VCaP (cell line): ENCODE measurements at regions not wholly inside any gene's neighbourhood (a gene's known extent, or its start where the extent isn't known, plus 50 kb on each side); places are given as distances from the start of the nearest gene placed in this dataset.

ENCODE experiments used
- H3K27ac ChIP-seq: fragments of 450-650 bp; 2 replicates; pipeline ENCODE4 v1.5.1; 2017
- CTCF ChIP-seq: fragments of 450-650 bp; conservative IDR thresholded peaks from 2 replicates; pipeline ENCODE4 v1.5.1; 2017; ENCODE audit warnings: mild to moderate bottlenecking, moderate library complexity

GRCh38 chr6:14455427-14455826 is 337.9 kb downstream of the CD83 start:
- no peak for TF ChIP-seq CTCF
- no peak overlapping the region for H3K27ac ChIP-seq

GRCh38 chr6:14455876-14456648 is 338.5 kb downstream of the CD83 start:
- no peak overlapping the region for H3K27ac ChIP-seq
- no peak for TF ChIP-seq CTCF

DNA sequence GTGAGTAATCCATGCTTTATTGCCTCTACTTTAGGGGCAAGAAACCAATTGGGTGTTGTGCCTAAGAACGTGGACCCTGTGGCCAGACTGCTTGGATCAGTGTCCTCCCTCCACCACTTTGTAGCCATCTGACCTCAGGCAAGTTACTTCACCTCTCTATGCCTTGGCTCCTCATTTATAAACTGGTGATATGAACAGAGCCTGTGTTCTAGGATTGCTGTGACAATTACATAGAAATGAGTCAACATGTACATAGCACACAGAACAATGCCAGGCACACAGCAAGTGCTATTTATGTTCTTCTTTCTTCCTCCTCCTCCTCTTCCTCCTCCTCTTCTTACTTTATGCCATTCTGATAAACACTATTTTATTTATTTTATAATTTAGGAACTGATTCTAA is 339.4 kb downstream of the CD83 start:
- no peak overlapping the region for H3K27ac ChIP-seq
- TF ChIP-seq CTCF: no peak

DNA sequence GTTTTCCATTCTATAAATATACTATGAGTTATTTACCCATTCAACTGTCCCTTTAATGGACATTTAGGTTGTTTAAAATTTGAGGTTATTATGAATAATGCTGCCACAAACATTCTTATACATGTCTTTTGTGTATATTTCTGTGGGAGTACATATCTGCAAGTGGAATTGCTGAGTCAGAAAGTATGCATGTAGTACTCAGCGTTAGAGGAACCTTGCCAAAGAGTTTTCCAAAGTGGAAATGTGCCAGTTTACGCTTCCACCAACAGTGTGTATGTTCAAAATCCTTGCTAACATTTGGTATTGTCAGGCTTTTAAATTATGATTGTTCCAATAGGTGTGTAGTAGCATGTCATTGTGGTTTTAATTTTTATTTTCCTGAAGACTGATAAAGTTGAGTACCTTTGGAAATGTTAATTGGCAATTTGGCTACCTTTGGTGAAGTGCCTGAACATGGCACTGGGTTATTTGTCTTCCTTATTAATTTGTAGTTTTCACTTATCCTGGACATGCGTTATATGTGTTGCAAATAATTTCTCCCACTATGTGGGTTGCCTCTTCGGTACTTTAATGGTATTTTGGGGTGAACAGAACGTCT is 341.2 kb downstream of the CD83 start:
- no peak overlapping the region for H3K27ac ChIP-seq
- no peak for TF ChIP-seq CTCF

DNA sequence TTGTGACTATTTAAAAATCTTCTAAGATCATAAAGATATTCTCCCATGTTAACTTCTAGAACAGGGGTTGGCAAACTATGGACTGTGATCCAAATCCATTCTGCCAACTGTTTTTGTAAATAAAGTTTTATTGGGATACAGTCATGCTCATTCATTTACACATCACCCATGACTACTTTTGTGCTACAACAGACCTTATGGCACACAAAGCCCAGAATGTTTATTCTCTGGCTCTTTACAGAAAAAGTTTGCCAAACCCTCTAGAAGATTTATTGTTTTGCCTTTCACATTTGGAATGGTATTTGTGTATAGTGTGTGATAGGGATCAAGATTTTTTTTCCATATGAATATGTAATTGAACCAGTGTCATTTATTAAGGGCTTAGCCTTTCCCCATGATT is 341.7 kb downstream of the CD83 start:
- TF ChIP-seq CTCF: no peak
- no peak overlapping the region for H3K27ac ChIP-seq

GRCh38 chr6:14460556-14460955 is 343.0 kb downstream of the CD83 start:
- no peak for TF ChIP-seq CTCF
- no peak overlapping the region for H3K27ac ChIP-seq

DNA sequence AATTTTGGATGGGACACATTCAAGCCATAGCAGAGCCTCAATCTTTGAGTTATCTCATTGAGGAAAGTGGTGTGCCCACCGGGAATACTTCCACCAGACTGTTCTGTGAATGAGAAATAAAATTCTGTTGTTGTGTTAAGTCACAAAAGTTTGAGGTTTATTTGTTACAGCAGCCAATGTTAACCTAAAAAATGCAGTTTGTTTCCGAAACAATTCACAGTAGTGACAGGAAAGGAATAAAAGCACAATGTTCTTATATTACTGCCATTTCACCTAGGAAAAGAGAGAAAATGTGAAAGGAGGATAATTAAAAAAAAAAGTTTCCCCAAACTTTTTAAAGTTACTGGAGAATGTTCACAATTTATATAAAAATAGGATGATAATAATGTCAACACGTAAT is 344.6 kb downstream of the CD83 start:
- TF ChIP-seq CTCF: no peak
- H3K27ac ChIP-seq: no peak overlapping the region
